ENCODE measurements at regions not wholly inside any gene's neighbourhood (a gene's known extent, or its start where the extent isn't known, plus 50 kb on each side); places are given as distances from the start of the nearest gene placed in this dataset.

- H2AFZ ChIP-seq (ENCODE audit: low read length) = no peak overlapping the region
- no peak overlapping the region for H2AK5ac ChIP-seq (ENCODE audit: low read depth, low read length)
- no peak overlapping the region for H4K8ac ChIP-seq (ENCODE audit: low read depth, low read length)
- H3K23ac ChIP-seq (ENCODE audit: low read depth, low read length, poor library complexity) = no peak overlapping the region
- no peak overlapping the region for H4K91ac ChIP-seq (ENCODE audit: low read depth, low read length, poor library complexity)
- H3K79me1 ChIP-seq (ENCODE audit: low read depth, low read length) = no peaks in the 10 kb centered on the region
- H3K36me3 ChIP-seq (replicated peaks in 1 of 2; ENCODE audit: control insufficient read depth in 2 of 2, insufficient read depth in 2 of 2, low read length in 2 of 2) = no peaks in the 10 kb centered on the region
- H3K4me2 ChIP-seq (ENCODE audit: insufficient read depth, low read length, poor library complexity, severe bottlenecking) = no peak overlapping the region
- no peak overlapping the region for H3K18ac ChIP-seq (ENCODE audit: low read length)
- H3K9ac ChIP-seq (ENCODE audit: low read depth, low read length, poor library complexity) = no peak overlapping the region
- H2BK120ac ChIP-seq (ENCODE audit: low read depth, low read length) = no peak overlapping the region
- no peak overlapping the region for H3K4me3 ChIP-seq (ENCODE audit: low read length in 2 of 2)
- DNase-seq (ENCODE audit: low spot score) = no peak
- no peaks in the 10 kb centered on the region for H3K9me3 ChIP-seq (replicated peaks in 1 of 2; ENCODE audit: control insufficient read depth in 2 of 2, insufficient read depth in 1 of 2, low read depth in 1 of 2, low read length in 2 of 2)
- H2BK5ac ChIP-seq (ENCODE audit: low read length) = no peak overlapping the region
- H2BK12ac ChIP-seq (ENCODE audit: low read length) = no peak overlapping the region
- H2BK15ac ChIP-seq (ENCODE audit: low read length) = no peak overlapping the region
- no peaks in the 10 kb centered on the region for H3K4me1 ChIP-seq (ENCODE audit: control insufficient read depth in 2 of 2, insufficient read depth in 1 of 2, low read depth in 1 of 2, low read length in 2 of 2)
- WGBS, 2 donors (ENCODE audit: extremely low coverage in 2 of 2, insufficient read length in 2 of 2, insufficient replicate concordance in 1 of 2) = no CpG with 5 or more reads among the region's 1 CpG
- H3K14ac ChIP-seq (ENCODE audit: low read length) = no peak overlapping the region
- no peak overlapping the region for H3K27ac ChIP-seq (replicated peaks; ENCODE audit: low read length)
- no peaks in the 10 kb centered on the region for H3K27me3 ChIP-seq (ENCODE audit: control insufficient read depth in 3 of 3, insufficient read depth in 3 of 3, low read depth in 1 of 3, low read length in 3 of 3)
- no peak overlapping the region for H3K4ac ChIP-seq (ENCODE audit: low read length)
Observed at GRCh38 chr13:82341116-82341515, 1541.2 kb downstream of the SLITRK1 start.

- Histone ChIP-seq H3K27ac (replicated peaks; ENCODE audit: low read length) (no peak overlapping the region), H2AK5ac (ENCODE audit: low read depth, low read length) (no peak overlapping the region), H3K27me3 (ENCODE audit: control insufficient read depth in 3 of 3, insufficient read depth in 3 of 3, low read depth in 1 of 3, low read length in 3 of 3) (no peaks in the 10 kb centered on the region), H2BK5ac (ENCODE audit: low read length) (no peak overlapping the region), H3K36me3 (replicated peaks in 1 of 2; ENCODE audit: control insufficient read depth in 2 of 2, insufficient read depth in 2 of 2, low read length in 2 of 2) (no peaks in the 10 kb centered on the region), H2BK15ac (ENCODE audit: low read length) (no peak overlapping the region), H2BK120ac (ENCODE audit: low read depth, low read length) (no peak overlapping the region), H4K8ac (ENCODE audit: low read depth, low read length) (no peak overlapping the region), H3K18ac (ENCODE audit: low read length) (no peak overlapping the region), H3K14ac (ENCODE audit: low read length) (no peak overlapping the region), H3K9ac (ENCODE audit: low read depth, low read length, poor library complexity) (no peak overlapping the region), H2AFZ (ENCODE audit: low read length) (no peak overlapping the region), H3K4me2 (ENCODE audit: insufficient read depth, low read length, poor library complexity, severe bottlenecking) (no peak overlapping the region), H3K23ac (ENCODE audit: low read depth, low read length, poor library complexity) (no peak overlapping the region), H3K79me1 (ENCODE audit: low read depth, low read length) (no peaks in the 10 kb centered on the region), H3K4ac (ENCODE audit: low read length) (no peak overlapping the region), H2BK12ac (ENCODE audit: low read length) (no peak overlapping the region), H3K9me3 (replicated peaks in 1 of 2; ENCODE audit: control insufficient read depth in 2 of 2, insufficient read depth in 1 of 2, low read depth in 1 of 2, low read length in 2 of 2) (no peaks in the 10 kb centered on the region), H3K4me1 (ENCODE audit: control insufficient read depth in 2 of 2, insufficient read depth in 1 of 2, low read depth in 1 of 2, low read length in 2 of 2) (no peaks in the 10 kb centered on the region), H4K91ac (ENCODE audit: low read depth, low read length, poor library complexity) (no peak overlapping the region), H3K4me3 (ENCODE audit: low read length in 2 of 2) (no peak overlapping the region)
- no CpG with 5 or more reads among the region's 5 CpGs for WGBS, 2 donors (ENCODE audit: extremely low coverage in 2 of 2, insufficient read length in 2 of 2, insufficient replicate concordance in 1 of 2)
- DNase-seq (ENCODE audit: low spot score) = no peak
Observed at GRCh38 chr13:82330499-82330898, 1551.8 kb downstream of the SLITRK1 start.

- H3K27me3 ChIP-seq (ENCODE audit: control insufficient read depth in 3 of 3, insufficient read depth in 3 of 3, low read depth in 1 of 3, low read length in 3 of 3) = no peaks in the 10 kb centered on the region
- no peak overlapping the region for H3K18ac ChIP-seq (ENCODE audit: low read length)
- H3K9me3 ChIP-seq (replicated peaks in 1 of 2; ENCODE audit: control insufficient read depth in 2 of 2, insufficient read depth in 1 of 2, low read depth in 1 of 2, low read length in 2 of 2) = no peaks in the 10 kb centered on the region
- H3K23ac ChIP-seq (ENCODE audit: low read depth, low read length, poor library complexity) = no peak overlapping the region
- H3K4ac ChIP-seq (ENCODE audit: low read length) = no peak overlapping the region
- H3K4me2 ChIP-seq (ENCODE audit: insufficient read depth, low read length, poor library complexity, severe bottlenecking) = no peak overlapping the region
- no peak overlapping the region for H3K9ac ChIP-seq (ENCODE audit: low read depth, low read length, poor library complexity)
- no peak overlapping the region for H2BK12ac ChIP-seq (ENCODE audit: low read length)
- no peak overlapping the region for H2AFZ ChIP-seq (ENCODE audit: low read length)
- H4K8ac ChIP-seq (ENCODE audit: low read depth, low read length) = no peak overlapping the region
- no peak overlapping the region for H3K4me3 ChIP-seq (ENCODE audit: low read length in 2 of 2)
- H3K36me3 ChIP-seq (replicated peaks in 1 of 2; ENCODE audit: control insufficient read depth in 2 of 2, insufficient read depth in 2 of 2, low read length in 2 of 2) = no peaks in the 10 kb centered on the region
- no peak overlapping the region for H3K14ac ChIP-seq (ENCODE audit: low read length)
- H4K91ac ChIP-seq (ENCODE audit: low read depth, low read length, poor library complexity) = no peak overlapping the region
- DNase-seq (ENCODE audit: low spot score) = no peak
- H2BK15ac ChIP-seq (ENCODE audit: low read length) = no peak overlapping the region
- H2BK120ac ChIP-seq (ENCODE audit: low read depth, low read length) = no peak overlapping the region
- no peaks in the 10 kb centered on the region for H3K4me1 ChIP-seq (ENCODE audit: control insufficient read depth in 2 of 2, insufficient read depth in 1 of 2, low read depth in 1 of 2, low read length in 2 of 2)
- H3K79me1 ChIP-seq (ENCODE audit: low read depth, low read length) = no peaks in the 10 kb centered on the region
- WGBS, 2 donors (ENCODE audit: extremely low coverage in 2 of 2, insufficient read length in 2 of 2, insufficient replicate concordance in 1 of 2) = no CpG with 5 or more reads among the region's 5 CpGs
- no peak overlapping the region for H2AK5ac ChIP-seq (ENCODE audit: low read depth, low read length)
- H3K27ac ChIP-seq (replicated peaks; ENCODE audit: low read length) = no peak overlapping the region
- no peak overlapping the region for H2BK5ac ChIP-seq (ENCODE audit: low read length)
Observed at GRCh38 chr13:82323101-82323500, 1559.2 kb downstream of the SLITRK1 start.

GRCh38 chr13:82305588-82305987 is 1576.7 kb downstream of the SLITRK1 start:
- no peak for DNase-seq (ENCODE audit: low spot score)
- no peak overlapping the region for H3K27ac ChIP-seq (replicated peaks; ENCODE audit: low read length)
- no peak overlapping the region for H3K9ac ChIP-seq (ENCODE audit: low read depth, low read length, poor library complexity)
- H3K27me3 ChIP-seq (ENCODE audit: control insufficient read depth in 3 of 3, insufficient read depth in 3 of 3, low read depth in 1 of 3, low read length in 3 of 3) = no peaks in the 10 kb centered on the region
- H3K36me3 ChIP-seq (replicated peaks in 1 of 2; ENCODE audit: control insufficient read depth in 2 of 2, insufficient read depth in 2 of 2, low read length in 2 of 2) = no peaks in the 10 kb centered on the region
- no peak overlapping the region for H3K23ac ChIP-seq (ENCODE audit: low read depth, low read length, poor library complexity)
- no peak overlapping the region for H2AFZ ChIP-seq (ENCODE audit: low read length)
- no peak overlapping the region for H3K4me2 ChIP-seq (ENCODE audit: insufficient read depth, low read length, poor library complexity, severe bottlenecking)
- no peaks in the 10 kb centered on the region for H3K9me3 ChIP-seq (replicated peaks in 1 of 2; ENCODE audit: control insufficient read depth in 2 of 2, insufficient read depth in 1 of 2, low read depth in 1 of 2, low read length in 2 of 2)
- H3K18ac ChIP-seq (ENCODE audit: low read length) = no peak overlapping the region
- H2BK5ac ChIP-seq (ENCODE audit: low read length) = no peak overlapping the region
- H2BK12ac ChIP-seq (ENCODE audit: low read length) = no peak overlapping the region
- H2BK120ac ChIP-seq (ENCODE audit: low read depth, low read length) = no peak overlapping the region
- H4K91ac ChIP-seq (ENCODE audit: low read depth, low read length, poor library complexity) = no peak overlapping the region
- no peak overlapping the region for H2AK5ac ChIP-seq (ENCODE audit: low read depth, low read length)
- no peak overlapping the region for H3K14ac ChIP-seq (ENCODE audit: low read length)
- no peak overlapping the region for H2BK15ac ChIP-seq (ENCODE audit: low read length)
- no peak overlapping the region for H3K4ac ChIP-seq (ENCODE audit: low read length)
- no peaks in the 10 kb centered on the region for H3K79me1 ChIP-seq (ENCODE audit: low read depth, low read length)
- H3K4me1 ChIP-seq (ENCODE audit: control insufficient read depth in 2 of 2, insufficient read depth in 1 of 2, low read depth in 1 of 2, low read length in 2 of 2) = no peaks in the 10 kb centered on the region
- no peak overlapping the region for H4K8ac ChIP-seq (ENCODE audit: low read depth, low read length)
- no CpG with 5 or more reads among the region's 1 CpG for WGBS, 2 donors (ENCODE audit: extremely low coverage in 2 of 2, insufficient read length in 2 of 2, insufficient replicate concordance in 1 of 2)
- no peak overlapping the region for H3K4me3 ChIP-seq (ENCODE audit: low read length in 2 of 2)

Data from neuronal stem cell (in vitro differentiated cells).